CD4-positive, alpha-beta T cell treated with Interleukin-6 at 100 ng/mL for 8 hours (primary cell): ENCODE measurements at regions not wholly inside any gene's neighbourhood (a gene's known extent, or its start where the extent isn't known, plus 50 kb on each side); places are given as distances from the start of the nearest gene placed in this dataset.

Experiments
- DNase-seq: peaks from one replicate; pipeline ENCODE4 v3.0.0-alpha.2; 2020; ENCODE audit warnings: mixed read lengths, low spot score

DNA sequence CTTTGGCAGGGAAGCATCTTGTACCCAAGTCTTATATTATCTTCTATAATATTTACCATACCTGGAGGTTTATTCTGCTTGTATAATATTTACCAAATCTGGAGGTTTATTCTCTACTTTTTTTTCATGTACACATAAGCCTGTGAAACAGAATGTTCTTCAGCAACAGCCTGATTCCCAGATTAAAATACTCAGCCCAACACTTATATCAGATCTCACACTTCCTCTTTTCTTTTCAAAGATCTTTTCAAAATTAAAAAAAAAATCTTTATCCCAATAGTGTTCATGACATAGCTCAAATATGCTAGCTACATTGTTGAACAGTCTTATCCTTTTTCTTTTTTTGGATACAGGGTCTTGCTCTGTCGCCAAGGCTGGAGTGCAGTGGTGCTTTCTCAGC, 300.7 kb downstream of the LMO7 start:
- no peak for DNase-seq

- DNase-seq, result no peak
Measured at GRCh38 chr13:75935805-75936204, 299.7 kb downstream of the LMO7 start.

GRCh38 chr13:75934889-75935288, 298.8 kb downstream of the LMO7 start:
- DNase-seq, result no peak

DNA sequence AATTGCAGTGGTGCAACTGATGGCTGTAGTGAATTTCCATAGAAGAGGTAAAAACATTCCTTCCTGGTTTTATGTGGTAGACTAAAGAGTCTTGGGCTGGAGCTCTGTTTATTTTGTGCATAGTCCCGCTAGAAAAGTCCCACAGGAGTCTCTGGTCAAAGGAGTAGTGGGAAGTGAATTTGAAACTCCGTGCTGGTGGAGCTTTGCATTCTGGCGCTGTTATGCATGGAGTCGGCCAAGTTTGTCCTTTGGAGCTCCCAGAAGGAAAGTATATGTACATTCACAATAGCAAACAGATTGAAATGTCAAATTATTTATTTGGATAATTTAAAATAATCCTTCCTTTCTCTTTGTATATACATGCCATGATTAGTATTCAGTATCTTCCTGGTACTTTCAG, 296.5 kb downstream of the LMO7 start:
- DNase-seq, result no peak

- DNase-seq, result no peak
Measured at GRCh38 chr13:75931116-75931515, 295.0 kb downstream of the LMO7 start.

GRCh38 chr13:75929076-75929475, 292.9 kb downstream of the LMO7 start:
- DNase-seq, result no peak

- DNase-seq, result no peak
Measured at GRCh38 chr13:75927183-75927669, 291.1 kb downstream of the LMO7 start.

DNA sequence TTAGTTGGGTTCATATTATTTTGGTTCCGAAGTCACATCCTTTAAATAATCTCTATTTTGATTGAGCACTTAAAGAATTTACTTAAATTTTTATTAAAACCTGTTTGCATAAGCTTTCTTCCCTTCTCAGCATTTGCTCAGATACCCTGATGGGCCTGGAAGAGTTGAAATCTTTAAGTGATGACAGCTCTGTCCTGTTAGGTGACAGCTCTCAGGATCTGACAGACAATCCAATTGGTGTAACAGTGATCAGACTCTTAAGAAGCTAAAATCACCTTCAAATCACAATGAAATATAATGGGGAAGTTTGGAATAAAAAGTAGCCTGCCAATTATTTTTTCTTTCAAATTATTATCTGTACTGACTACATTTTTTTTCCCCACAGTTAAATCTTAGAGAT, 284.4 kb downstream of the LMO7 start:
- no peak for DNase-seq

DNA sequence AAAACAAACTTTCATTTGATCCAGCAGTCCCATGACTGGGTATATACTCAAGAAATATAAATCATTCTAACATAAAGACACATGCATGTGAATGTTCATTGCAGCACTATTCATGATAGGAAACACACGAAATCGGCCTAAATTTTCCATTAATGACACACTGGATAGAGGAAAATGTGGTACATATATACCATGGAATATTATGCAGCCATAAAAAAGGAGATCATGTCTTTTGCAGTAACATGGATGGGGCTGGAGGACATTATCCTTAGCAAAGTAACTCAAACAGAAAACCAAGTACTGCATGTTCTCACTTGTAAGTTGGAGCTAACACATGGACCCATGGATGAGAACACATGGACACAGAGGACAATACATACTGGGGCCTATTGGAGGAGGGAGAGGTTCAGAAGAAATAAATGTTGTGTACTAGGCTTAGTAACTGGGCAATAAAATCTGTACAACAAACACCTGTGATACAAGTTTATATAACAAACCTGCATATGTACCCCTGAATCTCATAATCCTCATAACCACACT, 283.6 kb downstream of the LMO7 start:
- no peak for DNase-seq

GRCh38 chr13:75915066-75915465, 278.9 kb downstream of the LMO7 start:
- no peak for DNase-seq

- no peak for DNase-seq
Measured at GRCh38 chr13:75913925-75914324, 277.8 kb downstream of the LMO7 start.

- DNase-seq, result no peak
Measured at GRCh38 chr13:75910591-75910990, 274.5 kb downstream of the LMO7 start.
